ENCODE measurements at regions not wholly inside any gene's neighbourhood (a gene's known extent, or its start where the extent isn't known, plus 50 kb on each side); places are given as distances from the start of the nearest gene placed in this dataset.

DNA sequence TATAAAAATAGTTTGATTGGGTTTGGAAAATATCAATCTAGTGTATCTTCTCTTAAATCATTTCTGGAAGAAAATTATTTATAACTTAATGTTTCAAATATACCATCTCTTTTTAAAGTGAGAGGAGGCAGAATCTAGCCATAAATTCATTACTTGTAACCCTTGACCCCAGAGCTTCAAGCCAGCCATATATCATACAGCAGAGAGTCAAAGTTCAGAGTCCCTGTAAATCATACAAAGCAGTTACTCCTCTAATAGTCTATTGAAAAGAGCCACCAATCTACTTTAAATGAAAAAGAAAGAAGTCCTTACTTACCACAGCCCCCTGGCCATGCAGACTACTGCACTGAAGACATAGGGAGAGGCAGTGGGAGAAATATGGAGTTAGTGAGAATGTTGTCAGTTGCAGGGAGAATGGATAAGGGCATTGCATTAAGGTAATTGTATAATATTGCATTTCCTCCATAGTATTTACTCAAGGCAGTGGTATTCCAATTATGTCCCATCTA, 229.5 kb downstream of the NKX6-1 start:
- BruUV-seq (replicated peaks), result no TSS peak
- dilution Hi-C loops (cut with MboI; ENCODE audit: extremely low pct_ligation_motif_present, low sequenced_read_pairs) (no loop called here), intact Hi-C loops (cut with micrococcal nuclease) (no loop called here)
- Histone ChIP-seq H3K79me2 (ENCODE audit: control insufficient read depth, insufficient read depth, low read length) (no peaks in the 10 kb centered on the region), H3K9ac (replicated peaks; ENCODE audit: extremely low read depth, insufficient read depth, low read length) (no peak overlapping the region), H3K27me3 (ENCODE audit: control insufficient read depth in 2 of 2, insufficient read depth in 2 of 2, low read length in 2 of 2) (no peaks in the 10 kb centered on the region), H3K4me2 (ENCODE audit: insufficient read depth, low read length) (no peak overlapping the region), H3K9me1 (replicated peaks; ENCODE audit: control insufficient read depth, extremely low read depth, insufficient read depth, low read length) (no peaks in the 10 kb centered on the region), H2AFZ (ENCODE audit: low read depth, low read length) (no peak overlapping the region), H3K4me3 (replicated peaks in 1 of 3; ENCODE audit: insufficient read depth in 1 of 3, low read depth in 1 of 3, low read length in 3 of 3) (no peak overlapping the region), H3K9me3 (replicated peaks; ENCODE audit: control insufficient read depth, insufficient read depth, low read length) (no peaks in the 10 kb centered on the region), H3K27ac (ENCODE audit: insufficient read depth, low read depth, low read length) (no peak overlapping the region), H4K20me1 (replicated peaks; ENCODE audit: control insufficient read depth, extremely low read depth, insufficient read depth, low read length) (no peaks in the 10 kb centered on the region), H3K4me1 (ENCODE audit: control insufficient read depth, extremely low read depth, insufficient read depth, low read length) (no peaks in the 10 kb centered on the region), H3K36me3 (ENCODE audit: control insufficient read depth in 2 of 2, extremely low read depth in 1 of 2, insufficient read depth in 2 of 2, low read length in 2 of 2) (no peaks in the 10 kb centered on the region)
- no peak for TF ChIP-seq FOS (IDR thresholded peaks at IDR 0.05; ENCODE audit: borderline replicate concordance, insufficient read depth, low read length)
- TF ChIP-seq, protein P1, sequence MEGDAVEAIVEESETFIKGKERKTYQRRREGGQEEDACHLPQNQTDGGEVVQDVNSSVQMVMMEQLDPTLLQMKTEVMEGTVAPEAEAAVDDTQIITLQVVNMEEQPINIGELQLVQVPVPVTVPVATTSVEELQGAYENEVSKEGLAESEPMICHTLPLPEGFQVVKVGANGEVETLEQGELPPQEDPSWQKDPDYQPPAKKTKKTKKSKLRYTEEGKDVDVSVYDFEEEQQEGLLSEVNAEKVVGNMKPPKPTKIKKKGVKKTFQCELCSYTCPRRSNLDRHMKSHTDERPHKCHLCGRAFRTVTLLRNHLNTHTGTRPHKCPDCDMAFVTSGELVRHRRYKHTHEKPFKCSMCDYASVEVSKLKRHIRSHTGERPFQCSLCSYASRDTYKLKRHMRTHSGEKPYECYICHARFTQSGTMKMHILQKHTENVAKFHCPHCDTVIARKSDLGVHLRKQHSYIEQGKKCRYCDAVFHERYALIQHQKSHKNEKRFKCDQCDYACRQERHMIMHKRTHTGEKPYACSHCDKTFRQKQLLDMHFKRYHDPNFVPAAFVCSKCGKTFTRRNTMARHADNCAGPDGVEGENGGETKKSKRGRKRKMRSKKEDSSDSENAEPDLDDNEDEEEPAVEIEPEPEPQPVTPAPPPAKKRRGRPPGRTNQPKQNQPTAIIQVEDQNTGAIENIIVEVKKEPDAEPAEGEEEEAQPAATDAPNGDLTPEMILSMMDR (IDR thresholded peaks at IDR 0.05; ENCODE audit: extremely low read depth in 1 of 2, insufficient read depth in 1 of 2, low read depth in 1 of 2, low read length in 2 of 2), result no peak
- TF ChIP-seq POLR2A (IDR thresholded peaks at IDR 0.05; ENCODE audit: low read depth, low read length), result no peak
- no peak for TF ChIP-seq JUN (IDR thresholded peaks at IDR 0.05; ENCODE audit: borderline replicate concordance, insufficient read depth, insufficient read length, low read depth)
- TF ChIP-seq, protein P2, sequence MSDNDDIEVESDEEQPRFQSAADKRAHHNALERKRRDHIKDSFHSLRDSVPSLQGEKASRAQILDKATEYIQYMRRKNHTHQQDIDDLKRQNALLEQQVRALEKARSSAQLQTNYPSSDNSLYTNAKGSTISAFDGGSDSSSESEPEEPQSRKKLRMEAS (IDR thresholded peaks at IDR 0.05; ENCODE audit: insufficient read depth, insufficient read length), result no peak
- TF ChIP-seq MYC (IDR thresholded peaks at IDR 0.05; ENCODE audit: low read depth, low read length), result no peak
- no peak for TF ChIP-seq POLR2AphosphoS5 (IDR thresholded peaks at IDR 0.05; ENCODE audit: insufficient read depth, low read depth, low read length)
- no peak for TF ChIP-seq GATA2 (IDR thresholded peaks at IDR 0.05; ENCODE audit: insufficient read depth, insufficient read length, low read depth, low read length)
- TF ChIP-seq EZH2 (IDR thresholded peaks at IDR 0.05; ENCODE audit: borderline replicate concordance, low read depth, low read length, severe bottlenecking), result no peak
- DNase-seq (ENCODE audit: low read depth, low spot score), result no peak
- ChIA-PET POLR2A (no interaction called here), CTCF (no interaction called here)
- FAIRE-seq, result no peak
